Cardiac muscle cell (in vitro differentiated cells and primary cell): ENCODE measurements at regions not wholly inside any gene's neighbourhood (a gene's known extent, or its start where the extent isn't known, plus 50 kb on each side); places are given as distances from the start of the nearest gene placed in this dataset.

Experiments used
- DNase-seq, 2 donors: peaks; one replicate each; pipeline versions ENCODE4 v3.0.0 to v3.0.0-alpha.2; 2010 to 2017; ENCODE audit warnings: low read depth in 1 of 2, low spot score in 1 of 2
- H3K27ac ChIP-seq: fragments of 200-600 bp; sonication (generic); 2 replicates; pipeline ENCODE4 v1.5.1; 2016
- H3K27me3 ChIP-seq: fragments of 200-600 bp; sonication (generic); 2 replicates; pipeline ENCODE4 v1.6.0; 2016; ENCODE audit warnings: control low read depth
- H3K36me3 ChIP-seq: fragments of 200-600 bp; sonication (generic); 2 replicates; pipeline ENCODE4 v1.5.1; 2016; ENCODE audit warnings: control low read depth
- H3K4me1 ChIP-seq: fragments of 200-600 bp; sonication (generic); 2 replicates; pipeline ENCODE4 v1.8.1; 2017; ENCODE audit warnings: low read depth, mild to moderate bottlenecking, mixed run types
- H3K4me3 ChIP-seq: fragments of 200-600 bp; sonication (generic); 2 replicates; pipeline ENCODE4 v1.5.1; 2016; ENCODE audit warnings: mild to moderate bottlenecking
- H3K9me3 ChIP-seq: fragments of 200-600 bp; sonication (generic); 2 replicates; pipeline ENCODE4 v1.5.1; 2017; ENCODE audit warnings: low read depth, mild to moderate bottlenecking, control low read depth
- CTCF ChIP-seq: IDR thresholded peaks from 2 replicates; pipeline ENCODE4 v1.5.1; 2012; ENCODE audit warnings: low read depth, mild to moderate bottlenecking, low read length

DNA sequence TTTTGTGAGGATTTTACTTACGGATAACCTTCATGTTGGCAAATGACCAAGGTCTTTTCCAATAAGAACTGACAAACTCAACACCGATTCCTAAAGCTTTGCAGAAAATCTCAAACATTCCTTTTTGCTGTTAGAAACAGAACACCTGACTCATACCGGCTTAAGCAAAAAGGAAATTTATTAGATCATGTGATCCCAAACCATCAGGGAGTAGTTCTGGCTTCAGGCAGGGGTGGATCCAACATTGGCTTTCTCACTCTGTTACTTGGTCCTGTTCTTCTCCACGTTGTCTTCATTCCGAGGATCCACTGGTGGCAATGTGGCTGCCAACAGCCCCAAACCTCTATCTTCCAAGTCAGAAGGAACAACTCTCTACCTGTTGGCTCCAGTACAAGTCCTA, 95.9 kb upstream of the PMEPA1 start:
- no peaks in the 10 kb centered on the region for H3K36me3 ChIP-seq
- no peaks in the 10 kb centered on the region for H3K27me3 ChIP-seq
- DNase-seq: no peak
- H3K4me1 ChIP-seq: no peaks in the 10 kb centered on the region
- H3K27ac ChIP-seq: no peak overlapping the region
- no peak overlapping the region for H3K4me3 ChIP-seq
- TF ChIP-seq CTCF: no peak
- H3K9me3 ChIP-seq: no peaks in the 10 kb centered on the region

DNA sequence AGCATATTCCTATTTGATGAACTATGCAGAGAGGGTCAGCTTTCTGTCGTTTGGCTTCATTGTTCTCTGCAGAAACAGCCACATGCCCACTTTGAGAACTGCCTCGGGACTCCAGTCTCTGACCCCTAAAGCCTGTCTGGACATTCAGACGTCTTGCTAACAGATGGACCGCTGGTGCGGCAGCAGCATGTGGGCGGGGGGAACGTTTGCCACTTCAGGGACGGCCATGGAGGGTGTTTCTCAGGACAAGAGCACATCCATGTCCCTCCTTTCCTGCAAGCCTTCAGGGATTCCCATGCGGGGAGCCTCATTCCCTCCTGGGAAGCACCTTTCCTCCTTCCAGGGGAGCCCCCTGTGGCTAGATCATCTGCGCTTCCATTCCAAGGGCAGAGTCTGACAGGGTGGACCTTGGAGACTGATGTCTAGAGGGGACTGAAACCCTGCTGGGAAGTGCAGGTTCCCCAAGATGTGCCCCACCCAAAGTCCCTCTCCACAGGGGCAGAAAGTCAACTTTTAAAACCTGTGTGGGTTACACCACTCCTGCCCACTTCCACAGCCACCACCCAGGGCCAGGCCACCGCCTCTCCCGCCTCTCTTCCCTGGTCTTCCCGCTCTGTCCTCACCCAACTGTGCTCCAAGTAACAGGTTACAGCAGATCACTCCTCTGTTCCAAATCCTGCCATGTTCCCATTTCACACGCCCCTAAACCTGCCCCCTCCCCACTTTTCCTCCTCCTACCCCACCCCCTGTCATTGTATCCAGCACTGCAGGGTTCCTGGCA, 94.8 kb upstream of the PMEPA1 start:
- no peak for TF ChIP-seq CTCF
- Histone ChIP-seq H3K27me3 (no peaks in the 10 kb centered on the region), H3K27ac (no peak overlapping the region), H3K4me3 (no peak overlapping the region), H3K9me3 (no peaks in the 10 kb centered on the region), H3K36me3 (no peaks in the 10 kb centered on the region), H3K4me1 (no peaks in the 10 kb centered on the region)
- DNase-seq: no peak

DNA sequence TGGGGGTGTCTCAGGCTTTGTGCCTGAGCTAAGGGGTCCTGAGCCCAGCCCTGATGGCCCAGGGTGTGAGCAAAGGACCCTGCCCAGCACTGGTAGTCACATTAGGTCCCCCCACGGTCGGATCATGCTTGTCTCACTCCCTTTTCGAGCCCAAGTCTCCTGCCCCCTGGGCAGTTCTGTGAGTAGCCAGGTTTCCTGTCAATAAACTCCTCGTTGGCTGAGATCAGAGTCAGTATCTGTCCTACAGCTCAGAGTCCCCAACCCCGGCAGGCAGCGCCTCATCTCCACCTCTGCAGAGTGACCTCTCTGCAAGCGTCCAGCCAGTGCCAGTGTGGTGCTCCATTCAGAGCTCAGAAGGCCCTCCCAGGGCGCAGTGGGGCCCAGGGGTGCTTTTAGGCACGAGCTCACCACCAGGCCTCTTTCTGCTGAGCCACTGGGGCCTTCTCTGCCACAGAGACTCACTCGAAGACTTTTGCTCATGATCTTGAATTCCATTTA, 93.7 kb upstream of the PMEPA1 start:
- no peak overlapping the region for H3K27ac ChIP-seq
- DNase-seq: no peak

GRCh38 chr20:57802765-57803507, 93.1 kb upstream of the PMEPA1 start:
- H3K4me1 ChIP-seq: no peaks in the 10 kb centered on the region

More for the DNA sequence above, 93.7 kb upstream of the PMEPA1 start:
- no peak overlapping the region for H3K4me3 ChIP-seq
- no peaks in the 10 kb centered on the region for H3K27me3 ChIP-seq
- no peaks in the 10 kb centered on the region for H3K36me3 ChIP-seq
- no peak for TF ChIP-seq CTCF
- H3K9me3 ChIP-seq: no peaks in the 10 kb centered on the region
- H3K4me1 ChIP-seq: no peaks in the 10 kb centered on the region

GRCh38 chr20:57801581-57801980, 91.8 kb upstream of the PMEPA1 start:
- TF ChIP-seq CTCF: no peak
- Histone ChIP-seq H3K4me1 (no peaks in the 10 kb centered on the region), H3K36me3 (no peaks in the 10 kb centered on the region)

More at GRCh38 chr20:57802765-57803507, 93.1 kb upstream of the PMEPA1 start:
- H3K36me3 ChIP-seq: no peaks in the 10 kb centered on the region
- no peak for TF ChIP-seq CTCF
- H3K27me3 ChIP-seq: no peaks in the 10 kb centered on the region
- no peak for DNase-seq
- no peak overlapping the region for H3K27ac ChIP-seq
- no peaks in the 10 kb centered on the region for H3K9me3 ChIP-seq
- H3K4me3 ChIP-seq: no peak overlapping the region

More at GRCh38 chr20:57801581-57801980, 91.8 kb upstream of the PMEPA1 start:
- no peaks in the 10 kb centered on the region for H3K9me3 ChIP-seq
- H3K4me3 ChIP-seq: no peak overlapping the region
- no peak overlapping the region for H3K27ac ChIP-seq
- no peak for DNase-seq
- H3K27me3 ChIP-seq: no peaks in the 10 kb centered on the region
